ENCODE measurements at regions not wholly inside any gene's neighbourhood (a gene's known extent, or its start where the extent isn't known, plus 50 kb on each side); places are given as distances from the start of the nearest gene placed in this dataset.

GRCh38 chr1:90341516-90341915 is 346.6 kb downstream of the ZNF326 start:
- intact Hi-C loops (cut with DNase I; ENCODE audit: low total_unique reads) = no loop called here

DNA sequence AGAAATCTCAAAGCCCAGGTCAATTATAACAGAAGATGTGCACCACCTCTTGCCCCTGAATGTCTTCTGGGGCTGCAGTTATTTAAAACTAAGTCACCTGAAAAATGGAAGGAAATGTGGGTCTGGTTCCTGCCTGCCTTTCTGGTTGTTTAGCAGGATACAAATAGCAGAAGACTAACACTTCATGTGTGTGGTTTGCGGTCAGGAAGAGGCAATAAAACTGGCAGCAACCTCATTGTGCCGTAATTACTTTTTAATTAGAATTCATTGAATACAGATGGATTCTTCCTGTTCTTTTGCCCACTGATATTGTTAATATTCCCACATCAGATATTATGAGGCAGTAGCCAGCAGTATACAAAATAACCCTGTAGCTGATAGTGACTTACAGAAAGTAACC is 345.7 kb downstream of the ZNF326 start:
- H3K9me3 ChIP-seq = no peaks in the 10 kb centered on the region
- no peak for TF ChIP-seq CTCF (IDR thresholded peaks at IDR 0.05)
- no peaks in the 10 kb centered on the region for H3K36me3 ChIP-seq
- H3K4me3 ChIP-seq = no peak overlapping the region
- no peak for DNase-seq
- intact Hi-C loops (cut with DNase I; ENCODE audit: low total_unique reads) = no loop called here
- H3K27ac ChIP-seq = no peak overlapping the region
- no peaks in the 10 kb centered on the region for H3K4me1 ChIP-seq
- H3K27me3 ChIP-seq = no peaks in the 10 kb centered on the region

More at GRCh38 chr1:90341516-90341915, 346.6 kb downstream of the ZNF326 start:
- Histone ChIP-seq H3K27me3 (no peaks in the 10 kb centered on the region), H3K27ac (no peak overlapping the region), H3K9me3 (no peaks in the 10 kb centered on the region), H3K36me3 (no peaks in the 10 kb centered on the region), H3K4me3 (no peak overlapping the region), H3K4me1 (no peaks in the 10 kb centered on the region)
- no peak for DNase-seq
- TF ChIP-seq CTCF (IDR thresholded peaks at IDR 0.05) = no peak

GRCh38 chr1:90339811-90340210 is 344.9 kb downstream of the ZNF326 start:
- Histone ChIP-seq H3K27ac (no peak overlapping the region), H3K9me3 (no peaks in the 10 kb centered on the region), H3K4me3 (no peak overlapping the region), H3K36me3 (no peaks in the 10 kb centered on the region), H3K27me3 (no peaks in the 10 kb centered on the region), H3K4me1 (no peaks in the 10 kb centered on the region)
- TF ChIP-seq CTCF (IDR thresholded peaks at IDR 0.05) = no peak
- DNase-seq = no peak
- intact Hi-C loops (cut with DNase I; ENCODE audit: low total_unique reads) = no loop called here

GRCh38 chr1:90336552-90337324 is 341.8 kb downstream of the ZNF326 start:
- intact Hi-C loops (cut with DNase I; ENCODE audit: low total_unique reads) = no loop called here
- no peaks in the 10 kb centered on the region for H3K4me1 ChIP-seq

GRCh38 chr1:90335558-90335957 is 340.6 kb downstream of the ZNF326 start:
- Histone ChIP-seq H3K36me3 (no peaks in the 10 kb centered on the region), H3K27ac (no peak overlapping the region), H3K4me1 (no peaks in the 10 kb centered on the region), H3K9me3 (no peaks in the 10 kb centered on the region), H3K4me3 (no peak overlapping the region), H3K27me3 (no peaks in the 10 kb centered on the region)
- TF ChIP-seq CTCF (IDR thresholded peaks at IDR 0.05) = no peak
- intact Hi-C loops (cut with DNase I; ENCODE audit: low total_unique reads) = no loop called here
- DNase-seq = no peak

More at GRCh38 chr1:90336552-90337324, 341.8 kb downstream of the ZNF326 start:
- no peak overlapping the region for H3K27ac ChIP-seq
- H3K9me3 ChIP-seq = no peaks in the 10 kb centered on the region
- TF ChIP-seq CTCF (IDR thresholded peaks at IDR 0.05) = no peak
- no peak for DNase-seq
- no peaks in the 10 kb centered on the region for H3K36me3 ChIP-seq
- no peak overlapping the region for H3K4me3 ChIP-seq
- H3K27me3 ChIP-seq = no peaks in the 10 kb centered on the region

All from tibial artery (tissue), 4 donors.